ENCODE measurements at regions not wholly inside any gene's neighbourhood (a gene's known extent, or its start where the extent isn't known, plus 50 kb on each side); places are given as distances from the start of the nearest gene placed in this dataset.

DNA sequence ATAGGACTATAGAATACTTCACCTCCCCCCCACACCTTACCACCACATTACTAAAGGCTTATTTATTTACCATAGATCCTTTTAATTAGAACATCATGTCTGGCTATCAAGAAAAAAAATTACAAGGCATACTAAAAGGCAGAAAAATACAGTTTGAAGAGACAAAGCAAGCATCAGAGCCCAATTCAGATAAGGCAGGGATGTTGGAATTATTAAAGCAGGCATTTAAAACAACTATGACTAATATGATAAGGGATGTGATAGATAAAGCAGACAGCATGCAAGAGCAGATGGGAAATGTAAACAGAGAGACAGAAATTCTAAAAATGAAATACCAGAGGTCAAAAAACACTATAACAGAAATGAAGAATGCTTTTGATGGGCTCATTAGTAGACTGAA, 55.4 kb upstream of the SMIM21 start:
- H3K4me3 ChIP-seq (ENCODE audit: insufficient read depth, low read length, poor library complexity, severe bottlenecking): no peak overlapping the region
- H3K4me2 ChIP-seq (ENCODE audit: low read depth, low read length, poor library complexity, severe bottlenecking): no peak overlapping the region
- no peak overlapping the region for H3K27ac ChIP-seq (ENCODE audit: low read depth, low read length)
- no peak for TF ChIP-seq CTCF (IDR thresholded peaks at IDR 0.05; ENCODE audit: insufficient read depth, low read length, poor library complexity, severe bottlenecking)
- TF ChIP-seq EZH2phosphoT487 (conservative IDR thresholded peaks at IDR 0.05; ENCODE audit: low read length): no peak
- H3K27me3 ChIP-seq (ENCODE audit: low read length): no peaks in the 10 kb centered on the region
- no peaks in the 10 kb centered on the region for H3K79me2 ChIP-seq (ENCODE audit: insufficient read depth, low read length)
- H4K20me1 ChIP-seq (ENCODE audit: low read depth, low read length): no peaks in the 10 kb centered on the region
- H3K9me2 ChIP-seq (replicated peaks; ENCODE audit: insufficient read depth, low read length): no peaks in the 10 kb centered on the region
- no peaks in the 10 kb centered on the region for H3F3A ChIP-seq (ENCODE audit: insufficient read depth)
- H3K9me3 ChIP-seq (ENCODE audit: insufficient read depth, low read length): peaks cover 17% of the 10 kb centered on the region; the same call in 1 of the 2 replicates
- no peak overlapping the region for H2AFZ ChIP-seq (ENCODE audit: low read depth, low read length, severe bottlenecking)
- H3K36me3 ChIP-seq (ENCODE audit: low read length): no peaks in the 10 kb centered on the region
- no peak overlapping the region for H3K9ac ChIP-seq (ENCODE audit: low read length)

- H3F3A ChIP-seq (ENCODE audit: insufficient read depth): no peaks in the 10 kb centered on the region
- H3K27ac ChIP-seq (ENCODE audit: low read depth, low read length): no peak overlapping the region
- no peaks in the 10 kb centered on the region for H4K20me1 ChIP-seq (ENCODE audit: low read depth, low read length)
- H2AFZ ChIP-seq (ENCODE audit: low read depth, low read length, severe bottlenecking): no peak overlapping the region
- no peaks in the 10 kb centered on the region for H3K27me3 ChIP-seq (ENCODE audit: low read length)
- no peaks in the 10 kb centered on the region for H3K36me3 ChIP-seq (ENCODE audit: low read length)
- no peak overlapping the region for H3K9ac ChIP-seq (ENCODE audit: low read length)
- H3K9me3 ChIP-seq (ENCODE audit: insufficient read depth, low read length): peaks cover 17% of the 10 kb centered on the region; the same call in 1 of the 2 replicates
- H3K4me3 ChIP-seq (ENCODE audit: insufficient read depth, low read length, poor library complexity, severe bottlenecking): no peak overlapping the region
- H3K9me2 ChIP-seq (replicated peaks; ENCODE audit: insufficient read depth, low read length): no peaks in the 10 kb centered on the region
- H3K4me2 ChIP-seq (ENCODE audit: low read depth, low read length, poor library complexity, severe bottlenecking): no peak overlapping the region
- H3K79me2 ChIP-seq (ENCODE audit: insufficient read depth, low read length): no peaks in the 10 kb centered on the region
- no peak for TF ChIP-seq EZH2phosphoT487 (conservative IDR thresholded peaks at IDR 0.05; ENCODE audit: low read length)
- no peak for TF ChIP-seq CTCF (IDR thresholded peaks at IDR 0.05; ENCODE audit: insufficient read depth, low read length, poor library complexity, severe bottlenecking)
Measured at GRCh38 chr18:75480487-75480886, 53.0 kb upstream of the SMIM21 start.

DNA sequence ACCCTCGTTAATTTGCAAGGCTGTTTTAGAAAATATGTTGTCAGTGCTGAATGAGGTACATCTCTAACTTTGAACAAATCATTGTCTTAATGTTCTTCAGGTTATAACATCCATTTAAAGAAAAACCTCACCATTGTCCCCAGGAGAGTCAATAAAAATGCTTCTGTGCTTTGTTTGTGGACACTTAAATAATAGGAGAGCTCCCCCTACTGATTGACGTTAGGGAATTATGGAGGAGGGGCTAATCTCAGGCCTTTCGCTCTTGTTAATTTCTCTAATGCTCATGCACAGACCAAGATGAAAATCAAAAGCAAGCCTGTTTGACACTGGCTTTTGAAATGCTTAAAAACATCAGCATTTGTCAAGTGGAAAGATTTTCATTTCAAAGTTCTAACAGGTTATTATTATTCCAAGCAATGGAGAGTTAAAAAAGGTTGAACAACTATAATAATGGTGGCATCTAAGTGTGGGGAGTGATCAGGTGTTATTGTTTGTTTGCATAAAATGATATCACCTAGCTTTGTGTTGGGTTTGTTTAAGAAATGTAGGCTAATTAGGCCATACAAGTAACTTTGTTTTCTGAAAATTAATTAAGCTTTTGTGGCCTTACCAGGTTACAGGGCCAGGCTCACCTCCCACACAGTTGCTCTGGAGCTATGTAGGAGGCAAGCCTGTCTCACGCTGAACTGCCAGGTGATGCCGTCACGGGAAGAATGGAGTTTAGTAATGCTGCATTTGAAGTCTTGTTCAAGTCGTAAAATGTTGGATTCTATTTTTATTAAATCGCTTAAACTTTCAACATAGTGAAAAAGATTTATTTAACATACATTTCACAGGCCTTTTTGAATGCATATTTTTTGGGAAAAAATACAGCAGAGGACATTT, 51.7 kb upstream of the SMIM21 start:
- Histone ChIP-seq H2AFZ (ENCODE audit: low read depth, low read length, severe bottlenecking) (no peak overlapping the region), H3K79me2 (ENCODE audit: insufficient read depth, low read length) (no peaks in the 10 kb centered on the region), H3K4me3 (ENCODE audit: insufficient read depth, low read length, poor library complexity, severe bottlenecking) (no peak overlapping the region), H3K9me3 (ENCODE audit: insufficient read depth, low read length) (peaks cover 17% of the 10 kb centered on the region; the same call in 1 of the 2 replicates), H3K27ac (ENCODE audit: low read depth, low read length) (no peak overlapping the region), H3K9ac (ENCODE audit: low read length) (no peak overlapping the region), H3K9me2 (replicated peaks; ENCODE audit: insufficient read depth, low read length) (no peaks in the 10 kb centered on the region), H3K4me2 (ENCODE audit: low read depth, low read length, poor library complexity, severe bottlenecking) (no peak overlapping the region), H4K20me1 (ENCODE audit: low read depth, low read length) (no peaks in the 10 kb centered on the region), H3F3A (ENCODE audit: insufficient read depth) (no peaks in the 10 kb centered on the region), H3K36me3 (ENCODE audit: low read length) (no peaks in the 10 kb centered on the region), H3K27me3 (ENCODE audit: low read length) (no peaks in the 10 kb centered on the region)
- TF ChIP-seq EZH2phosphoT487 (conservative IDR thresholded peaks at IDR 0.05; ENCODE audit: low read length) (no peak), CTCF (IDR thresholded peaks at IDR 0.05; ENCODE audit: insufficient read depth, low read length, poor library complexity, severe bottlenecking) (peak; percentile 55)
